Caco-2 (cell line): ENCODE measurements at regions not wholly inside any gene's neighbourhood (a gene's known extent, or its start where the extent isn't known, plus 50 kb on each side); places are given as distances from the start of the nearest gene placed in this dataset.

Experiments used
- BruUV-seq: library from RNA; stranded (reverse); fragments of 400-500 nt; replicated peaks from 2 replicates; lab custom pipeline; 2021; lab: Mats Ljungman, UMichigan
- CTCF ChIA-PET: fragments of 300-600 bp; sonication (Branson Sonifier 250); formaldehyde crosslinking; loops from one replicate; lab custom pipeline; 2022; ENCODE audit warnings: antibody characterized with exemption; lab: Charles Lee
- POLR2A ChIA-PET: fragments of 300-600 bp; sonication (Branson Sonifier 250); formaldehyde crosslinking; loops from one replicate; lab custom pipeline; 2022; ENCODE audit warnings: antibody characterized with exemption; lab: Charles Lee
- DNase-seq, 2 experiments: peaks; one replicate each; pipeline versions ENCODE4 v3.0.0 to v3.0.0-alpha.2; 2020 to 2022
- H3K27me3 ChIP-seq: replicated peaks from 2 replicates; pipeline ENCODE4 v1.6.0; 2011; ENCODE audit warnings: low read length; ENCODE audit not compliant: control insufficient read depth, insufficient read depth
- H3K36me3 ChIP-seq: 2 replicates; pipeline ENCODE4 v1.5.1; 2011; ENCODE audit warnings: low read length; ENCODE audit not compliant: control insufficient read depth, insufficient read depth
- H3K4me1 ChIP-seq: fragments of 250-450 bp; sonication (Bioruptor Pico); 2 replicates; pipeline ENCODE4 v1.5.1; 2020; ENCODE audit warnings: mild to moderate bottlenecking
- H3K4me3 ChIP-seq: 2 replicates; pipeline ENCODE4 v1.5.1; 2011; ENCODE audit warnings: low read depth, mild to moderate bottlenecking, control low read depth, low read length
- H3K9me3 ChIP-seq: fragments of 250-450 bp; sonication (Bioruptor Pico); 2 replicates; pipeline ENCODE4 v1.5.1; 2020; ENCODE audit warnings: mild to moderate bottlenecking, moderate library complexity
- H3K27ac Mint-ChIP-seq: one replicate; pipeline ENCODE4 v1.8.0; 2022; ENCODE audit warnings: mixed read lengths; ENCODE audit not compliant: unreplicated experiment
- H3K27me3 Mint-ChIP-seq: one replicate; pipeline ENCODE4 v1.8.0; 2022; ENCODE audit warnings: mixed read lengths; ENCODE audit not compliant: insufficient read depth, unreplicated experiment
- H3K36me3 Mint-ChIP-seq: one replicate; pipeline ENCODE4 v1.8.0; 2022; ENCODE audit warnings: mild to moderate bottlenecking, mixed read lengths; ENCODE audit not compliant: insufficient read depth, unreplicated experiment
- H3K4me1 Mint-ChIP-seq: one replicate; pipeline ENCODE4 v1.8.0; 2022; ENCODE audit warnings: low read depth, mixed read lengths; ENCODE audit not compliant: unreplicated experiment
- H3K4me3 Mint-ChIP-seq: one replicate; pipeline ENCODE4 v1.8.0; 2022; ENCODE audit warnings: mild to moderate bottlenecking, moderate library complexity, mixed read lengths; ENCODE audit not compliant: unreplicated experiment
- H3K9me3 Mint-ChIP-seq: one replicate; pipeline ENCODE4 v1.8.0; 2022; ENCODE audit warnings: mixed read lengths; ENCODE audit not compliant: unreplicated experiment
- CTCF ChIP-seq, 2 experiments: fragments of 200-600 bp in 1 of 2; IDR thresholded peaks; 1 replicate in 1 of 2; 2 replicates in 1 of 2; pipeline versions ENCODE4 v1.5.1 to v1.8.0; 2011 to 2022; ENCODE audit warnings: antibody characterized with exemption in 1 of 2, control low read depth in 1 of 2, inconsistent platforms in 1 of 2, low read depth in 1 of 2, low read length in 1 of 2, mild to moderate bottlenecking in 1 of 2, moderate library complexity in 1 of 2; ENCODE audit not compliant: insufficient read depth in 1 of 2, severe bottlenecking in 1 of 2, unreplicated experiment in 1 of 2
- intact Hi-C: fragments of 100-400 bp; cut with micrococcal nuclease; formaldehyde crosslinking; loops from one replicate; pipeline ENCODE4 v1.10.0; 2022; ENCODE audit not compliant: unreplicated experiment

- Histone ChIP-seq H3K4me1 (peaks cover 23% of the 10 kb centered on the region), H3K27me3 (no peaks in the 10 kb centered on the region), H3K9me3 (peaks cover 61% of the 10 kb centered on the region), H3K36me3 (no peaks in the 10 kb centered on the region), H3K4me3 (no peak overlapping the region)
- DNase-seq = no peak
- POLR2A ChIA-PET = no interaction called here
- CTCF ChIA-PET = no interaction called here
- Mint-ChIP-seq H3K27me3 (no peaks in the 10 kb centered on the region), H3K36me3 (no peaks in the 10 kb centered on the region), H3K4me1 (no peaks in the 10 kb centered on the region), H3K4me3 (no peak overlapping the region), H3K9me3 (peaks cover 54% of the 10 kb centered on the region), H3K27ac (no peak overlapping the region)
- no TSS peak for BruUV-seq
- intact Hi-C loops = loop anchor here (10.0 kb wide), 1 partner anchor 149 kb away; no protein-coding TSS in a partner anchor
- no peak for TF ChIP-seq CTCF (IDR thresholded peaks at IDR 0.05; ENCODE audit: insufficient read depth in 1 of 2, low read depth in 1 of 2, low read length in 1 of 2, severe bottlenecking in 1 of 2, unreplicated experiment in 1 of 2)
Observed at GRCh38 chr7:138313829-138314178, 146.3 kb upstream of the TRIM24 start.

DNA sequence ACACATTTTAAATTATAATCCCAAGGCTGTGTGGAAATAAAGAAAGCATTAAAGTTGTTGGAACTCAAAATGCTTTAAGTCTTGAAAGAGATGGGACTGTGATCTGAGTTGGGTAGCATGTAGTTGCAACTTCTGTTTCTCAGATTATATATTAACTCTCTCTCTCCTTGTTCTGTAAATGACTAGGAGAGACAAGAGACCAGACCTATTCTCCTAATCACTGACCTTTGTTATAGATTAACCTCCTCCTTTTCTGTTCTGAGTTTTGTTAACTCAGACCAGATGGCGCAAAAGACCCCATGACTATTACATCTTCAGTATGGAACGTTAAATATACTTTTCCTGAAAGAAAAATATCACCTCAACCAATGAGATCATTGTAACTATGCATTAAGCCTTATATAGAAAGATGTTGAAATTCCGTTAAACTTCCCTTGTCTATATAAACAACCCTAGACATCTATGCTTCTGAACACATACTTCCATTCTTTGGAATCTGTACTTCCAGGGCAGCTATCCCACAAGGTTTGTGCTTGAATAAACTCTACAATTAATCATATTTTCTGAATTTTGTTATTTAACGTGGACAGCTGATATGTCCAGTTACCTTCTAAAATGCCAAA, 143.5 kb upstream of the TRIM24 start:
- no peak overlapping the region for H3K27ac Mint-ChIP-seq
- H3K4me3 ChIP-seq = no peak overlapping the region
- no peaks in the 10 kb centered on the region for H3K27me3 Mint-ChIP-seq
- intact Hi-C loops = loop anchor here (1.0 to 10.0 kb wide), 2 partner anchors 80 to 152 kb away; no protein-coding TSS in a partner anchor
- H3K9me3 Mint-ChIP-seq = peaks cover 40% of the 10 kb centered on the region
- H3K4me3 Mint-ChIP-seq = no peak overlapping the region
- ChIA-PET POLR2A (no interaction called here), CTCF (no interaction called here)
- H3K4me1 ChIP-seq = peaks cover 23% of the 10 kb centered on the region
- BruUV-seq = no TSS peak
- H3K27me3 ChIP-seq = no peaks in the 10 kb centered on the region
- peak in 1 of 2 experiments; percentile 44 for DNase-seq
- no peak for TF ChIP-seq CTCF (IDR thresholded peaks at IDR 0.05; ENCODE audit: insufficient read depth in 1 of 2, low read depth in 1 of 2, low read length in 1 of 2, severe bottlenecking in 1 of 2, unreplicated experiment in 1 of 2)
- H3K36me3 ChIP-seq = no peaks in the 10 kb centered on the region
- H3K4me1 Mint-ChIP-seq = no peaks in the 10 kb centered on the region
- no peaks in the 10 kb centered on the region for H3K36me3 Mint-ChIP-seq
- peaks cover 60% of the 10 kb centered on the region for H3K9me3 ChIP-seq

- BruUV-seq = TSS peak; percentile 100
- intact Hi-C loops = loop anchor here (10.0 kb wide), 1 partner anchor 152 kb away; no protein-coding TSS in a partner anchor
- H3K4me1 ChIP-seq = peaks cover 23% of the 10 kb centered on the region
- Mint-ChIP-seq H3K27me3 (no peaks in the 10 kb centered on the region), H3K4me1 (no peaks in the 10 kb centered on the region), H3K4me3 (no peak overlapping the region), H3K9me3 (peaks cover 34% of the 10 kb centered on the region), H3K27ac (no peak overlapping the region), H3K36me3 (no peaks in the 10 kb centered on the region)
- CTCF ChIA-PET = no interaction called here
- TF ChIP-seq CTCF (IDR thresholded peaks at IDR 0.05; ENCODE audit: insufficient read depth in 1 of 2, low read depth in 1 of 2, low read length in 1 of 2, severe bottlenecking in 1 of 2, unreplicated experiment in 1 of 2) = no peak
- no peak for DNase-seq
- no peak overlapping the region for H3K4me3 ChIP-seq
- H3K27me3 ChIP-seq = no peaks in the 10 kb centered on the region
- POLR2A ChIA-PET = no interaction called here
- peaks cover 54% of the 10 kb centered on the region for H3K9me3 ChIP-seq
- H3K36me3 ChIP-seq = no peaks in the 10 kb centered on the region
Observed at GRCh38 chr7:138317044-138317596, 142.9 kb upstream of the TRIM24 start.
